WTC11 (cell line): ENCODE measurements at regions not wholly inside any gene's neighbourhood (a gene's known extent, or its start where the extent isn't known, plus 50 kb on each side); places are given as distances from the start of the nearest gene placed in this dataset.

Experiments used
- ATF3 ChIP-seq: sonication (generic); formaldehyde crosslinking; conservative IDR thresholded peaks from 2 replicates; pipeline ENCODE4 v1.8.1; 2022; ENCODE audit warnings: mild to moderate bottlenecking, missing genetic modification reagents
- CREB1 ChIP-seq: sonication (generic); formaldehyde crosslinking; IDR thresholded peaks from 2 replicates; pipeline ENCODE4 v1.8.0; 2023; ENCODE audit warnings: mild to moderate bottlenecking, missing genetic modification reagents
- CTCF ChIP-seq: fragments of 200-600 bp; IDR thresholded peaks from 2 replicates; pipeline ENCODE4 v1.8.0; 2022; ENCODE audit warnings: antibody characterized with exemption
- FOXJ3 ChIP-seq: sonication (generic); formaldehyde crosslinking; IDR thresholded peaks from 2 replicates; pipeline ENCODE4 v1.9.0; 2021; ENCODE audit warnings: missing genetic modification reagents, mild to moderate bottlenecking, borderline replicate concordance
- HMGXB4 ChIP-seq: sonication (generic); formaldehyde crosslinking; IDR thresholded peaks from 2 replicates; pipeline ENCODE4 v1.8.1; 2023; ENCODE audit warnings: mild to moderate bottlenecking, moderate library complexity, missing genetic modification reagents
- JUN ChIP-seq: sonication (generic); formaldehyde crosslinking; IDR thresholded peaks from 2 replicates; pipeline ENCODE4 v1.8.0; 2023; ENCODE audit warnings: mild to moderate bottlenecking, missing genetic modification reagents
- NFE2L1 ChIP-seq: sonication (generic); formaldehyde crosslinking; IDR thresholded peaks from 2 replicates; pipeline ENCODE4 v1.8.1; 2023; ENCODE audit warnings: missing genetic modification reagents
- PRDM15 ChIP-seq: sonication (generic); formaldehyde crosslinking; IDR thresholded peaks from 2 replicates; pipeline ENCODE4 v1.8.0; 2022; ENCODE audit warnings: missing genetic modification reagents
- SMAD3 ChIP-seq: sonication (generic); formaldehyde crosslinking; IDR thresholded peaks from 2 replicates; pipeline ENCODE4 v1.8.0; 2022; ENCODE audit warnings: missing genetic modification reagents, mild to moderate bottlenecking, borderline replicate concordance
- TEAD4 ChIP-seq: sonication (generic); formaldehyde crosslinking; IDR thresholded peaks from 2 replicates; pipeline ENCODE4 v1.8.0; 2022; ENCODE audit warnings: mild to moderate bottlenecking, missing genetic modification reagents
- USF2 ChIP-seq: sonication (generic); formaldehyde crosslinking; IDR thresholded peaks from 2 replicates; pipeline ENCODE4 v1.8.1; 2023; ENCODE audit warnings: mild to moderate bottlenecking, missing genetic modification reagents, moderate library complexity
- ZBTB21 ChIP-seq: sonication (generic); formaldehyde crosslinking; IDR thresholded peaks from 2 replicates; pipeline ENCODE4 v1.8.1; 2023; ENCODE audit warnings: mild to moderate bottlenecking, missing genetic modification reagents, borderline replicate concordance
- ZBTB43 ChIP-seq: sonication (generic); formaldehyde crosslinking; IDR thresholded peaks from 2 replicates; pipeline ENCODE4 v1.8.1; 2023; ENCODE audit warnings: mild to moderate bottlenecking, missing genetic modification reagents

- TF ChIP-seq NFE2L1 (CRISPR knock-in tag) (no peak), FOXJ3 (CRISPR knock-in tag) (no peak), CTCF (no peak), SMAD3 (CRISPR knock-in tag) (no peak), PRDM15 (CRISPR knock-in tag) (no peak), ATF3 (CRISPR knock-in tag) (no peak), JUN (CRISPR knock-in tag) (no peak), HMGXB4 (no peak), CREB1 (CRISPR knock-in tag) (no peak), ZBTB21 (CRISPR knock-in tag) (no peak), ZBTB43 (CRISPR knock-in tag) (no peak), TEAD4 (no peak), USF2 (CRISPR knock-in tag) (no peak)
Measured at GRCh38 chr16:5870886-5871691, 773.5 kb upstream of the EEF2KMT start.
